HepG2 (cell line): ENCODE measurements at regions not wholly inside any gene's neighbourhood (a gene's known extent, or its start where the extent isn't known, plus 50 kb on each side); places are given as distances from the start of the nearest gene placed in this dataset.

ENCODE experiments used
- ARNT ChIP-seq: fragments of 450-650 bp; IDR thresholded peaks from 2 replicates; pipeline ENCODE4 v1.6.1; 2017
- ATF6 ChIP-seq: sonication (generic); formaldehyde crosslinking; conservative IDR thresholded peaks from 2 replicates; pipeline ENCODE4 v1.4.0; 2020; ENCODE audit warnings: missing genetic modification reagents
- BRCA1 ChIP-seq: sonication (generic); formaldehyde crosslinking; IDR thresholded peaks from 2 replicates; pipeline ENCODE4 v1.4.0; 2020; ENCODE audit warnings: missing genetic modification reagents
- ELF1 ChIP-seq: sonication (generic); formaldehyde crosslinking; IDR thresholded peaks from 2 replicates; pipeline ENCODE4 v1.4.0; 2020; ENCODE audit warnings: missing genetic modification reagents
- HNF4A ChIP-seq: sonication (generic); formaldehyde crosslinking; IDR thresholded peaks from 2 replicates; pipeline ENCODE4 v1.4.0; 2020; ENCODE audit warnings: missing genetic modification reagents
- JUNB ChIP-seq: sonication (generic); formaldehyde crosslinking; IDR thresholded peaks from 2 replicates; pipeline ENCODE4 v1.8.0; 2022; ENCODE audit warnings: missing genetic modification reagents, mild to moderate bottlenecking, borderline replicate concordance
- MED1 ChIP-seq: sonication (generic); formaldehyde crosslinking; IDR thresholded peaks from 2 replicates; pipeline ENCODE4 v1.4.0; 2020; ENCODE audit warnings: missing genetic modification reagents
- NCOR1 ChIP-seq: fragments of 200-600 bp; sonication (generic); IDR thresholded peaks from 2 replicates; pipeline ENCODE4 v1.7.0; 2017; ENCODE audit warnings: antibody characterized with exemption, low read length, borderline replicate concordance
- NFIC ChIP-seq: IDR thresholded peaks from 2 replicates; pipeline ENCODE4 v1.6.1; 2012; ENCODE audit warnings: mild to moderate bottlenecking, low read length, inconsistent platforms
- NFYB ChIP-seq: sonication (generic); formaldehyde crosslinking; IDR thresholded peaks from 2 replicates; pipeline ENCODE4 v1.4.0; 2020; ENCODE audit warnings: missing genetic modification reagents
- NR2F6 ChIP-seq, 2 experiments: IDR thresholded peaks; 2 replicates each; pipeline ENCODE4 v1.6.1; 2016; ENCODE audit warnings: antibody characterized with exemption in 1 of 2, mild to moderate bottlenecking in 1 of 2
- RXRB ChIP-seq: IDR thresholded peaks from 2 replicates; pipeline ENCODE4 v1.6.1; 2016; ENCODE audit warnings: borderline replicate concordance, missing genetic modification reagents, missing compliant biosample characterization
- SAFB2 ChIP-seq: sonication (generic); formaldehyde crosslinking; IDR thresholded peaks from 2 replicates; pipeline ENCODE4 v1.5.1; 2020; ENCODE audit warnings: missing genetic modification reagents, low read depth, mild to moderate bottlenecking, borderline replicate concordance
- SMC3 ChIP-seq: IDR thresholded peaks from 2 replicates; pipeline ENCODE4 v1.6.1; 2011; ENCODE audit warnings: low read length, improper control_type of control experiment
- TCF7L2 ChIP-seq: IDR thresholded peaks from 2 replicates; pipeline ENCODE4 v1.6.1; 2011; ENCODE audit warnings: mild to moderate bottlenecking, low read depth, low read length, moderate library complexity
- THRA ChIP-seq: sonication (generic); formaldehyde crosslinking; IDR thresholded peaks from 2 replicates; pipeline ENCODE4 v1.4.0; 2020; ENCODE audit warnings: missing genetic modification reagents, borderline replicate concordance
- ZNF446 ChIP-seq: sonication (generic); formaldehyde crosslinking; IDR thresholded peaks from 2 replicates; pipeline ENCODE4 v1.5.0; 2020; ENCODE audit warnings: mild to moderate bottlenecking, missing genetic modification reagents
- ZNF460 ChIP-seq: sonication (generic); formaldehyde crosslinking; IDR thresholded peaks from 2 replicates; pipeline ENCODE4 v1.5.1; 2020; ENCODE audit warnings: missing genetic modification reagents, mild to moderate bottlenecking, borderline replicate concordance
- ZNF615 ChIP-seq: sonication (generic); formaldehyde crosslinking; IDR thresholded peaks from 2 replicates; pipeline ENCODE4 v1.5.0; 2020; ENCODE audit warnings: mild to moderate bottlenecking, missing genetic modification reagents, borderline replicate concordance
- ZNF652 ChIP-seq: IDR thresholded peaks from 2 replicates; pipeline ENCODE4 v1.6.1; 2016; ENCODE audit warnings: low read depth, borderline replicate concordance
- ZNF713 ChIP-seq: sonication (generic); formaldehyde crosslinking; IDR thresholded peaks from 2 replicates; pipeline ENCODE4 v1.4.0; 2020; ENCODE audit warnings: mild to moderate bottlenecking, missing genetic modification reagents
- ZNF746 ChIP-seq: sonication (generic); formaldehyde crosslinking; IDR thresholded peaks from 2 replicates; pipeline ENCODE4 v1.8.0; 2022; ENCODE audit warnings: mild to moderate bottlenecking, missing genetic modification reagents
- ZNF792 ChIP-seq: IDR thresholded peaks from 2 replicates; pipeline ENCODE4 v1.6.1; 2016
- ZSCAN30 ChIP-seq: sonication (generic); formaldehyde crosslinking; IDR thresholded peaks from 2 replicates; pipeline ENCODE4 v1.5.0; 2020; ENCODE audit warnings: mild to moderate bottlenecking, missing genetic modification reagents
- TF ChIP-seq, protein P1 (sequence below): IDR thresholded peaks from 2 replicates; pipeline ENCODE4 v1.6.1; 2016
- TF ChIP-seq, protein P2 (sequence below): sonication (generic); formaldehyde crosslinking; IDR thresholded peaks from 2 replicates; pipeline ENCODE4 v1.4.0; 2020; ENCODE audit warnings: low read depth, mild to moderate bottlenecking, missing genetic modification reagents
- TF ChIP-seq, protein P3 (sequence below): IDR thresholded peaks from 2 replicates; pipeline ENCODE4 v1.6.1; 2016; ENCODE audit warnings: control low read depth

DNA sequence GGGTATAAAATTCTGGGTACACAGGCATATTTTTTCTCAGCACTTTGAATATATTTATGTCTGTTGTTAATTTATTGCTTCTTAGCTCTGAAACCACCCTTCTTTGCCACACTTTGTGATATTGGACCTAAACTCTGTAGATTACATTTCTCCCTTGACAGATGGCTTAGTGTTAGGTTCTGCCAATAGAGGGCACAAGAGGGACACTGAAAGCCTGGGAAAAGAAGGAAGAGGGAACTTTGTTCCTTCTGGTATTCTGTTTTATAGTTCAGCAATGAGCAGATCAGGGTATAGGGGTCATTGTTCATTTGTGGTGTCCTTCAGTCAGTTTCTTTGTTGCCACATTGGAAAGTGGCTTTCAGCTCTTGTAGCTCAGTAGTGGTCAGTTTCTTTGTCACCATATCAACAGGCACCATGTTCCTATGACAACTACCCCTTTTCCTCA, 423.5 kb upstream of the PROX1 start (continued):
- TF ChIP-seq ATF6 (CRISPR knock-in tag) (no peak), ZNF746 (CRISPR knock-in tag) (no peak), SAFB2 (CRISPR knock-in tag) (no peak), ZNF446 (CRISPR knock-in tag) (no peak), TCF7L2 (no peak), RXRB (CRISPR knock-in tag) (peak; percentile 13; the same call in 1 of the 2 replicates), JUNB (CRISPR knock-in tag) (no peak), ELF1 (CRISPR knock-in tag) (0 out of 2 replicates have a peak, but pooled peaks have one; percentile 13), NFIC (no peak), SMC3 (peak; percentile 92), ZNF652 (CRISPR knock-in tag) (no peak), ZNF615 (CRISPR knock-in tag) (no peak), ZSCAN30 (no peak), ZNF713 (CRISPR knock-in tag) (no peak), HNF4A (peak; percentile 88), MED1 (CRISPR knock-in tag) (peak; percentile 49), ZNF792 (CRISPR knock-in tag) (no peak), THRA (no peak; the same call in 1 of the 2 replicates), BRCA1 (CRISPR knock-in tag) (no peak), NCOR1 (peak; percentile 43; the same call in 1 of the 2 replicates), NR2F6 (IDR thresholded peaks at IDR 0.05) (no peak), NR2F6 (CRISPR knock-in tag; IDR thresholded peaks at IDR 0.05) (no peak), ZNF460 (CRISPR knock-in tag) (no peak), NFYB (CRISPR knock-in tag) (no peak), ARNT (no peak)
- TF ChIP-seq, protein P1, sequence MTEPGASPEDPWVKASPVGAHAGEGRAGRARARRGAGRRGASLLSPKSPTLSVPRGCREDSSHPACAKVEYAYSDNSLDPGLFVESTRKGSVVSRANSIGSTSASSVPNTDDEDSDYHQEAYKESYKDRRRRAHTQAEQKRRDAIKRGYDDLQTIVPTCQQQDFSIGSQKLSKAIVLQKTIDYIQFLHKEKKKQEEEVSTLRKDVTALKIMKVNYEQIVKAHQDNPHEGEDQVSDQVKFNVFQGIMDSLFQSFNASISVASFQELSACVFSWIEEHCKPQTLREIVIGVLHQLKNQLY (CRISPR knock-in tag) = no peak
- TF ChIP-seq, protein P2, sequence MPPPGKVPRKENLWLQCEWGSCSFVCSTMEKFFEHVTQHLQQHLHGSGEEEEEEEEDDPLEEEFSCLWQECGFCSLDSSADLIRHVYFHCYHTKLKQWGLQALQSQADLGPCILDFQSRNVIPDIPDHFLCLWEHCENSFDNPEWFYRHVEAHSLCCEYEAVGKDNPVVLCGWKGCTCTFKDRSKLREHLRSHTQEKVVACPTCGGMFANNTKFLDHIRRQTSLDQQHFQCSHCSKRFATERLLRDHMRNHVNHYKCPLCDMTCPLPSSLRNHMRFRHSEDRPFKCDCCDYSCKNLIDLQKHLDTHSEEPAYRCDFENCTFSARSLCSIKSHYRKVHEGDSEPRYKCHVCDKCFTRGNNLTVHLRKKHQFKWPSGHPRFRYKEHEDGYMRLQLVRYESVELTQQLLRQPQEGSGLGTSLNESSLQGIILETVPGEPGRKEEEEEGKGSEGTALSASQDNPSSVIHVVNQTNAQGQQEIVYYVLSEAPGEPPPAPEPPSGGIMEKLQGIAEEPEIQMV (CRISPR knock-in tag) = no peak
- TF ChIP-seq, protein P3, sequence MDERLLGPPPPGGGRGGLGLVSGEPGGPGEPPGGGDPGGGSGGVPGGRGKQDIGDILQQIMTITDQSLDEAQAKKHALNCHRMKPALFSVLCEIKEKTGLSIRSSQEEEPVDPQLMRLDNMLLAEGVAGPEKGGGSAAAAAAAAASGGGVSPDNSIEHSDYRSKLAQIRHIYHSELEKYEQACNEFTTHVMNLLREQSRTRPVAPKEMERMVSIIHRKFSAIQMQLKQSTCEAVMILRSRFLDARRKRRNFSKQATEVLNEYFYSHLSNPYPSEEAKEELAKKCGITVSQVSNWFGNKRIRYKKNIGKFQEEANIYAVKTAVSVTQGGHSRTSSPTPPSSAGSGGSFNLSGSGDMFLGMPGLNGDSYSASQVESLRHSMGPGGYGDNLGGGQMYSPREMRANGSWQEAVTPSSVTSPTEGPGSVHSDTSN = no peak
